ENCODE measurements at regions not wholly inside any gene's neighbourhood (a gene's known extent, or its start where the extent isn't known, plus 50 kb on each side); places are given as distances from the start of the nearest gene placed in this dataset.
"Not testable (repeated sequence)": the region's sequence is repeated elsewhere in the genome, so short reads cannot be mapped to it uniquely, and the experiment has no call there.

DNA sequence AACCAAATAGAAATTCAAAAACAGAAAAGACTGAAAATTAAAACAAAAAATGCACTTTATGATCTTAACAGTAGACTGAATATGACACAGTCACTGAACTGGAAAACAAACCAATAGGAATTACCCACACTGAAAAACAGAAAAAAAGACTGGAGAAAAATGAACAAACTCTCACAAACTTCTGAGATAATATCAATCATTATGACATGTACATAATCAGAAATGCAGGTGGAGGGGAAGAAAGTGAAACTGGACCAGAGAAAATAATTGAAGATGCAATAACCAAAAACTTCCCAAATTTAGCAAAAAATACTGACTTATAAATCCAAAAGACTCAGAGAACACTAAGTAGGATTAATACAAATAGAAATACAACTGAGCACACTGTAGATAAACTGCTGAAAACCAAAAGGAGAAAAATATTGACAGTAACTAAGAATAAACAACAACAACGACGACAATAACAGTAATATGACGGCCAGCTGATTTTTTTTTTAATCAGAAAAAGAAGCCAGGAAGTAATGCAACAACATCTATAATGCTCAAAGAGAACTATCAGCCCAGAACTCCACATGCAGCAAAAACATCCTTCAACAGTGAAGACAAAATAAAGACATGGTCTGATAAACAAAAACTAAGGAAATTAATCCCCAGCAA lies 108.1 kb downstream of the ZFAND4 start:
- DNase-seq (ENCODE audit: low spot score): no peak

DNA sequence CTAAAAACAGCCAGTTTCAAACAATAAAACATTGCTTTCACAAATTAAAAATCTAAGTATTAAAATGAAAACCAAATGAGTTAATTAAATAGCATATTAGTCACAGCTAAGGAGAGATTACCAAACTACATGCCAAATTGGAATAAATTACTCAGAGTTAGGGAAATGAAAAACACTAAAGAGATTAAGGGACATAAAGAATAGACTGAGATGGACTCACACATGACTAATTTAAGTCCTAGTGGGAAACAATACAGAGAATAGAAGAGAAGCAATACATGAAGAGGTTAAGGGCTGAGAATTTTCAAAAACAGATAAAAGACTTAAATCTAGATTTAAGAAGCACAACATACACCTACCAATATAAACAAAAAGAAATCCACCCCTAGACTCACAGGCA lies 110.6 kb downstream of the ZFAND4 start:
- peak; percentile 4 for DNase-seq (ENCODE audit: low spot score)

DNA sequence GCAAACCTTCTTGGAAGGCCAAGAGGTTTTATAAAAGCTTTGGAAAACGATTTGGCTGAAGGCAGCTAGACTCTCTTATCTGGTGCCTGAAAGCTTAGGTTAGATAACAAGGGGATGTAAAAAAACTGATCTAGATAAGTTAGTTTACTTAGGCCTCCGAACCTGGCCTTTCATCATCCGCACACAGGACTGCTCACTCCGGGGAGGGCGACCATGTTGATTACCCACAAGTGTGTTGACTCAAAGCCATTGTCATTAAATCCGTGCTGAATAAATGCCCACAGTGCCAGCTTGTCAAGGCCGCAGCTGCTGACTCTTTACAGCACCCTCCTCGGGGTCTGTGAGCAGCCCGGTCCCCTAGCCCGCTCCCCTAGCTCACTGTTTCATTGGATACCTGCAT lies 112.3 kb downstream of the ZFAND4 start:
- DNase-seq (ENCODE audit: low spot score): no peak

DNA sequence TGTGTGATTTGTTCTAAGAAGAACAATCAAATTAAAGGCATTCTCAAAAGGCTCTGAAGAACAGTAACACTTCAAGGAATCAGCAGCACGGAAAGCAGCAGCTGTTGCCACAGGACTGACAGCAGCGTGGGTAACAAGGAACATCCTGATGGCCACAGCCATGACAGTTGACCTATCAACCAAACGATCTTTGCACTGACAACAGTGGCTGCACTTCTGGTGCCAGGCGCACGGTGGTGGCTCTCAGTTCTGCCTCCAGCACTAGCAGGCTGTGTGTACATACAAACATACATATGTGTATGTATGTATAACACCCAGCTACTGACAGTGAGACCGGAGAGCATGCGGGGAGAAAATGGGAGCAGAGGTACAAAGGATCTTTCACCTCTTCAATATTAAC lies 114.1 kb downstream of the ZFAND4 start:
- no peak for DNase-seq (ENCODE audit: low spot score)

DNA sequence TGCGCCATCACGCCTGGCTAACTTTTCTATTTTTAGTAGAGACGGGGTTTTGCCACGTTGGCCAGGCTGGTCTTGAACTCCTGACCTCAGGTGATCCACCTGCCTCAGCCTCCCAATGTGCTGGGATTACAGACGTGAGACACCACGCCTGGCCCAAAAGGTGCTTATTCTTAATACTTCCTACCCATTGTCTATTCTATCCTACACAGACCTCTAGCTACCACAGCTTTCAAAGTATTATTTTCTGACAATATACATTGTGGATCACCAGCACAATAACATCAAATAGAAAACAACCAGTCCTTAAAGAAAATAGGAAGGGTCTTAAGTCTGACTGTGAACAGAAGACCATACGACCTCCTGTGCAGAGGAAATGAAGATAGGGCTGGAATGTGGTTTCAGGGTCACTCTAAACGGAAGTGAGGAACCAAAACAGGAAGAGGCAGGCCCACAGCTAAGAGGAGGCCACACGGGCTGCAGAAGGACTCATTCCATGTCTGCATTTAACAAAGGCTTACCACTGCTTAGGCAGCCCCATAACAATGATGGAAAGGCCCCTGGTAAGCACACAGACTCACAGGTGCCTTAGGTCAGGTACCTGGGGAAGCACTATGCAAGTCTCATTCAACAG lies 115.2 kb downstream of the ZFAND4 start:
- DNase-seq (ENCODE audit: low spot score): no peak

DNA sequence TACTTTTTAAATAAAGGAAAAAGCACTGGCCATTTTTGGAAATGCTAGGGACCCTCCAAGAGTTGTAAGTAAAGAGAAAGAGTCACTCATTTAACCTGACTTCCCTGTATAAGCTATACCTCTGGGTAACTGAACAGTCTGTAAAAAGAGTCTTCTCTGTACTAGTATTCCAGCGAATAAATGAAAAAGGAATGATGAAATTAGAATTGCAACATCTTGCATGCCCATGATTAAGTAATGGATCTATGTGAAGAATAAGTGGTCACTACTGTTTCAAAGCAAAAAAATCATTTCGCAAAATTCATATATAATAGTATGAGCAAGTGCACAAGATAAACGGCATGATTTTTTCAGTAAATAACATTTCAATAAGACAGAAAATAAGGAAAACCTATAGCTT lies 116.8 kb downstream of the ZFAND4 start:
- DNase-seq (ENCODE audit: low spot score): no peak

DNA sequence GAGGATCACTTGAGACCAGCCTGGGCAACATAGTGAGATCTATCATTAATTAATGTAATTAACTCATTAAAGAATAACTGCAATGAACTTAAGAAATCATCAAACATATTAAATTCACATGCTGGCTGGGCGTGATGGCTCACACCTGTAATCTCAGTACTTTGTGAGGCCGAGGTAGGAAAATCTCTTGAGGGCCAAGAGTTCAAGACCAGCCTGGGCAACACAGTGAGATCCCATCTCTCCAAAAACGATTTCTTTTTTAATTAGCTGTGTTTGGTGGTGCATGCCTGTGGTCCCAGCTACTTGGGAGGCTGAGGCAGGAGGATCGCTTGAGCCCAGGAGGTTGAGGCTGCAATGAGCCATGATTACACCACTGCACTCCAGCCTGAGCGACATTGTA lies 117.2 kb downstream of the ZFAND4 start:
- not testable (repeated sequence) for DNase-seq (ENCODE audit: low spot score)

DNA sequence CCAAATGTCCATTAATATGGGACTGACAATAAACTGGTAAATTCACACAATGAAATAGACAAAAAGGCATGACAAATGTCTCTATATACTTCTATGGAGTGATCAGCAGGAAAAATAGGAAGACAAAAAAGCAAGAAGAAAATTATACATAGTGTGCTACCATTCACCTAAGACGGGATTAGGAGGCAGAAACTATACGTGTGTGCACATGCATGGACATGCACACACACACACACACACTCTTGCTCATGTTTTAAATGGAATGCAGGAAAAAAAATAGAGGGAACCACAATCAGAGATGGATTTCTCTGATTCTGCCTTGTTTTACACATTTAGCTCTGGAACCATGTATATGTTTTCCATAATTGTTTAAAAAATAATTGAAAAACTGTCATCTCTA lies 119.0 kb downstream of the ZFAND4 start:
- DNase-seq (ENCODE audit: low spot score): no peak

DNA sequence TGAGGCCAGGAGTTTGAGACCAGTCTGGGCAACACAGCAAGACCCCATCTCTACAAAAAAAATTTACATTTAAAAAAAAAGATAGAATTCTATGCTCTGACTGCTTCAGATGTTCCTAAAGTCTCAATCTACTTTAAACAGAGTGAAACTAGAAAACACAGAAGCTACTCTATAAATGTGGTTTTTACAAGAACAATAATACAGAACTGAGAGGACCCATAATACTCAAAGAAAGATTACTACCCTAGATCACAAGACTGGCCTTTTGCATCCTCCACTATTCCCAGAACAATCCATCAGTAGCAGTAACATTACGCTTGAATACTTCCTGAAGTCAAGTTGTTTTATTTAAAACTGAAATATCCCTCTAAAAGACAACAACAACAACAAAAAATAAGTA lies 119.4 kb downstream of the ZFAND4 start:
- no peak for DNase-seq (ENCODE audit: low spot score)

DNA sequence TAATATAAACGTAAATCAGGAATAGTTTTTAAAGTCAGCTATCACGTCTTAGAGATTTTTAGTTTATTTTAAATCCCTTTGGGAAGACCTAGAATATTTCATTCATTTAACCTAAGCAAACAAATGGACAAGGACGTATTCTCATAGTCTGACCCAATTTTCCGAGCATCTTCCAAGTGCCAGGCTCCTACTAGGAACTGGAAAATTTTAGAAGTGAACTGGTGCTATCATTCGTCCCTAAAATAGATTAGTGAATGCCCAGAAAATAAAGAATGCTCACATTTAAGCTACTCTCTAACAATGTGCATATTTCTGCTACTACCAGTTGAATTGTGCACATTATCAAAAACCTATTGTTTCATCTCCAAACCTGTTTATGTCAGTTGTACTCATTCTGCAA lies 120.1 kb downstream of the ZFAND4 start:
- DNase-seq (ENCODE audit: low spot score): no peak

DNA sequence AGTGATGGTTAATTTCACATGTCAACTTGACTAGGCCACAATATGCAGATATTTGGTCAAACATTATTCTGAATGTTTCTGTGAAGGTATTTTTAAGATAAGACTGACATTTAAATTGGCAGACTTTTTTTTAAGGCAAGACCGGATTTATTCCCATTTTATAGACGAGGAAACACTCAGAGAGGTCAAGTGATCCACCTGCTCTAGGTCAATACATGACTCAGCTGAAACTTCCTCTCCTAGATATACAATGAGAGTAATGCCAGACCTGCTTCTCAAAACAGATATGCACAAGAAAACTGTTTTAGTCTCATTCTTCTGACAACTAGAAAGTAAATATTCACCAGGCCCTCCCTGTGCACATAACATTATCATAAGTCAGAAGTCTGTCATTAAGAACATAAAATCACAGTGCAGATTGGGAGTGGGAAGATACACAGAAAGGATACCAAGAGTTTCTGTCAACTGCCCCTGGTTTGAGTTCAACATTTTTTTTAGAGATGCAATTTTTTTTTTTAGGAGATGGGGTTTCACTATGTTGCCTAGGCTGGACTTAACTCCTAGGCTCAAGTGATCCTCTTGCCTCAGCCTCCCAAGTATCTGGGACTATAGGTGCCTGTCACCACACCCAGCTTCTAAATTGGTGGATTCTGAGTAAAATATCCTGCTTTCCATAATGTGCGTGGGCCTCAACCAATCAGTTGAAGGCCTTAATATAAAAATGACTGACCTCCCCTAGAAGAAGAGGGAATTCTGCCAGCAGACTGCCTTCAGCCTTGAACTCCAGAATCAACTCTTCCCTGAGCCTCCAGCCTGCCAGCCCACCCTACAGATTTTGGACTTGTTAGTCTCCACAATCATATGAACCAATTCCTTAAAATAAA lies 121.4 kb downstream of the ZFAND4 start:
- no peak for DNase-seq (ENCODE audit: low spot score)

DNA sequence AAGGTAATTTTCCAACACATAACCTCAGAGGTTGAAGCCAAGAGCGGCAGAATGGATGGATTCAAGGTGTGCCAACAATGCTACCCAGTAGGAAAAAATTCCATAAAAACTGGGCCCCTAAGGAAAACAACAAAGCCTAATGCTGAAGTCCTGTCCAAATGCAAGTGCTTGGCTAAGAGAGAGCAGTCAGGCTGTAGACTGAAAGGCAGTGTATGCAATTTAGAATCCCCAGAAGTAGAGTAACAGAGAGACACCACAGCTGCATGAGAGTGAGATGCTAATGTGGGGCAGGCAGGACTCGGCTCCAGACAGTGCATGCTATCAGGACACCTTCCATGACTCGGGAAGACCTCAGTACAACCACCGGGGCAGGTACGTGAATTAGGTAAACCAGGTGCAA lies 124.5 kb downstream of the ZFAND4 start:
- DNase-seq (ENCODE audit: low spot score): no peak

DNA sequence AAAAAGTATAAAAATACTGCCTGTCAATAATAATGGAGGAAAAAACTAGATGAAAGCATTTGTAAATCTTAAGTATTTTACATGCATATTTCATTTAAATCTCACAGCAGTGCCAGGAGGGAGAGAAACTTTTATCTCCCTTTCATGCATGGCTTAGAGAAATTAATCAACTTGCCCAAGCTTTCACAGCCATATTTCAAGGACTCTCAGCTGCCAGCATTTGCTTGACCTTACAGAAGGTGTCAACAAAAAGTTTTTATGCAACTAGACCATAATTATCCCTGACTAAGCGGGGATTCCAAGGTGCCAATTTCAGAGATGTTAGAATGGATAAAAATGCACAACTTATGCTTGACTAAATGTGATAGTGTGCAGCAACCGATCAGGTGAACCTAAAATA lies 125.4 kb downstream of the ZFAND4 start:
- no peak for DNase-seq (ENCODE audit: low spot score)

DNA sequence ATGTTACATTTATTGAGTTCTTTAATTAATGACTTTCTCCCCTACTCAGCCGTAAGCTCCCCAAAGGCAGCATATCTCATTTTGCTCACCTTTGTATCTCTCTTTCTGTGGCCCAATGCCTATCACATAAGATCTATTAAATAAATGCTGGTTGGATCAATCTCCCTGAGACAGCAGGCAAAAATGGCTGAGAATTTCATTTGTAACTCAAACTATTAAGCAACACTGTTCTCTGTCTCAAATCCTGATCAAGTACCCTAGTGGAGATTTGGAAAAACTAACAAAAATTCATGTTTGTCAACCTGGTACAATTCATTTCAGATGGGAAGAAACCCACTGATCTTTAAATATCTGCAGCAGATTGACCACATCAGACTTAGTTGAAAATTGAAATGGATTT lies 127.4 kb downstream of the ZFAND4 start:
- no peak for DNase-seq (ENCODE audit: low spot score)

DNA sequence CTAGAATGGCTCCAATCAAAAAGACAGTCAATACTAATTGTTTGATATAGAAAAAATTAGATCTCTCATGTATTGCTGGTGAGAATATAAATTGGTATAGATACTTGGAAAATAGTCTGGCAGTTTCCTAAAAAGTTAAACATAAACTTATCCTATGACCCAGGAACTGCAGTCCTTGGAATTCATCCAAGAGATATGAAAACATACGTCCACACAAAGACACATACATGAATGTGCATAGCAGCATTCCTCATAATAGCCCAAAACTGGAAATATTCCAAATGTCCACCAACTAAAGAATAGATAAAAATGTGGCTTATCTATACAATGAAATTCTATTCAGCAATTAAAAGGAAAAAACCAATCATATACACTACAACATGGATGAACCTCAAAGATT lies 128.4 kb downstream of the ZFAND4 start:
- DNase-seq (ENCODE audit: low spot score): no peak

DNA sequence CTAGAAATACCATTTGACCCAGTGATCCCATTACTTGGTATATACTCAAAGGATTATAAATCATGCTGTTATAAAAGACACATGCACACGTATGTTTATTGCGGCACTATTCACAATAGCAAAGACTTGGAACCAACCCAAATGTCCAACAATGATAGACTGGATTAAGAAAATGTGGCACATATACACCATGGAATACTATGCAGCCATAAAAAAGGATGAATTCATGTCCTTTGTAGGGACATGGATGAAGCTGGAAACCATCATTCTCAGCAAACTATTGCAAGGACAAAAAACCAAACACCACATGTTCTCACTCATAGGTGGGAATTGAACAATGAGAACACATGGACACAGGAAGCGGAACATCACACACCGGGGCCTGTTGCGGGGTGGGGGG lies 131.5 kb downstream of the ZFAND4 start:
- not testable (repeated sequence) for DNase-seq (ENCODE audit: low spot score)

DNA sequence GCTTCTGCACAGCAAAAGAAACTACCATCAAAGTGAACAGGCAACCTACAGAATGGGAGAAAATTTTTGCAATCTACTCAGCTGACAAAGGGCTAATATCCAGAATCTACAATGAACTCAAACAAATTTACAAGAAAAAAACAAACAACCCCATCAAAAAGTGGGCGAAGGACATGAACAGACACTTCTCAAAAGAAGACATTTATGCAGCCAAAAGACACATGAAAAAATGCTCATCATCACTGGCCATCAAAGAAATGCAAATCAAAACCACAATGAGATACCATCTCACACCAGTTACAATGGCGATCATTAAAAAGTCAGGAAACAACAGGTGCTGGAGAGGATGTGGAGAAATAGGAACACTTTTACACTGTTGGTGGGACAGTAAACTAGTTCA lies 132.0 kb downstream of the ZFAND4 start:
- DNase-seq (ENCODE audit: low spot score): not testable (repeated sequence)

DNA sequence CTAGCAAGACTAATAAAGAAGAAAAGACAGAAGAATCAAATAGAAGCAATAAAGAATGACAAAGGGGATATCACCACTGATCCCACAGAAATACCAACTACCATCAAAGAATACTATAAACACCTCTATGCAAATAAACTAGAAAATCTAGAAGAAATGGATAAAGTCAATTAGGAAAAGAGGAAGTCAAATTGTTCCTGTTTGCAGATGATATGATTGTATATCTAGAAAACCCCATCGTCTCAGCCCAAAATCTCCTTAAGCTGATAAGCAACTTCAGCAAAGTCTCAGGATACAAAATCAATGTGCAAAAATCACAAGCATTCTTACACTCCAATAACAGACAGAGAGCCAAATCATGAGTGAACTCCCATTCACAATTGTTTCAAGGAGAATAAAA lies 133.0 kb downstream of the ZFAND4 start:
- not testable (repeated sequence) for DNase-seq (ENCODE audit: low spot score)

DNA sequence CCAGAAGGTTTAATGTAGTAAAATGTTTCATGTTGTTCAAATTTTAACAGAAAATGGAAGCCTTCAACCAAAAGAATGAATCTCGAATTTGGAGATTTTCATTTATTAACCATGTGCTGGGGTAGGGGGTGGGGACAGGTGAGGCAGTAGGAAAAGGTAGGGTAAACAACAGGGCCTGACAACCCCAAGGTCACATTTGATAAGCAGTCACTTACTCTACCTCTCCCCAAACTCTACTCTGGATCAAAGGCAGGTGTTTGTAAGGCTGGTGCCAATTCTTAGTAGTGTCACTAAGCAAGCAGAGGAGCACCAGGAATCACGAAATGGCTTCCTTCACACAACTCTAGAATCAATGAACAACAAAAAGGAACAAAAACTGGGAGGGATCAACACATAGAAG lies 138.0 kb downstream of the ZFAND4 start:
- no peak for DNase-seq (ENCODE audit: low spot score)

DNA sequence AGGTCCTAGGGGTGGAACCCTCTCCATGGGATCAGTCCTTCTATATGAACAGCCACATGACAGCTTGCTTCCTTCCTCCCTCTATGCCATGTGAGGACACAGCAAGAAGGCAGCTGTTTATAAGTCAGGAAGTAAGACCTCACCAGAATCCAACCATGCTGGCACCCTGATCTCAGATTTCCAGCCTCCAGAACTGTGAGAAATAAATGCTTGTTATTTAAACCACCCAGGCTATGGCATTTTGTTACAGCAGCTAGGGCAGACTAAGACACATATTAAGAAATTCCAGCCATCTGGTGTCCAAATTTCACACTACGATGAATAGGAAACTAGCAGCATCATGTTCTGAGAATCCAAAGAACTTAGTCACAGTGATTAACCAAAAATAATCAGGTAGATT lies 140.1 kb downstream of the ZFAND4 start:
- no peak for DNase-seq (ENCODE audit: low spot score)

DNA sequence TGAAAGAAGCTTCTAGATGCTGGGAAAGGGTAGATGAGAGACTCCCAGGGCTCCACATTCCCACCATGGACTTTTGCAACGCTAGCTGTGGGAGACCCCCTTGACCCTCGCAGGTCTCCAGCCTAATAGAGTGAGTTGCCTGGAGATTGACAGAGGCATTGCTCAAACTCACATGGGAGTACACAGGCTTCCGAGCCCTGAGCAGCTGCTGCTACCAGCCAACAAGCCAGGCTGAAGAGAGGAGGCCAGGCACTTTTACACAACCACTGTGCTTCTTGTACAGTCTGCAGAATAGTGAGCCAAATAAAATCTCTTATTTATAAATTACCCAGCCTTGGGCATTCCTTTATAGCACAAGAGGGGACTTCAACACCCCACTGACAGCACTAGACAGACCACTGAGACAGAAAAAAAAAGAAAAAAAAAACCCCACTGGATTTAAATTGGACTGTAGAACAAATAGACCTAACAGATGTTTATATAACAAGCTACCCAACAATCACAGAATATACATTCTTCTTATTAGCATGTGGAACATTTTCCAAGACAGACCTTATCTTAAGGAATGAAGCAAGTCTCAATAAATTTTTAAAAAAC lies 146.2 kb downstream of the ZFAND4 start:
- DNase-seq (ENCODE audit: low spot score): no peak

DNA sequence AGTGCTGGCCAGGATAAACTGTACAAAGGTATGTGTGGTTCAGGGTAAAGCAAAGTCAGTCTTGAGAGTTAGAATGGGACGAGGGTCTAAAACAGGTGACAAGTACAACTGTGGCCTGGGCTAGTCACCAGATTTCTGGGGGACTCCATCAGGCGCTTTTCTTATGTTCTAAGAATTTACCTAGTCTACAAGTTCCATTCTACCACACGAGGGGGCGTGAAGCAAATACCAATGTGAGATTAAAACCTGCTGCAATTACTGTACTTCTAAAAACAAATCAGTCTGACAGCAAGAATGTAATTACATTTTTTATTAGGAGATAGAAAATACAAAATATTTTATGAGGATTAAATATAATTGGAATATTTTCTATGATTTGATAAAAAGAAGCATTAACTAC lies 146.5 kb downstream of the ALOX5 start:
- no peak for DNase-seq (ENCODE audit: low spot score)

DNA sequence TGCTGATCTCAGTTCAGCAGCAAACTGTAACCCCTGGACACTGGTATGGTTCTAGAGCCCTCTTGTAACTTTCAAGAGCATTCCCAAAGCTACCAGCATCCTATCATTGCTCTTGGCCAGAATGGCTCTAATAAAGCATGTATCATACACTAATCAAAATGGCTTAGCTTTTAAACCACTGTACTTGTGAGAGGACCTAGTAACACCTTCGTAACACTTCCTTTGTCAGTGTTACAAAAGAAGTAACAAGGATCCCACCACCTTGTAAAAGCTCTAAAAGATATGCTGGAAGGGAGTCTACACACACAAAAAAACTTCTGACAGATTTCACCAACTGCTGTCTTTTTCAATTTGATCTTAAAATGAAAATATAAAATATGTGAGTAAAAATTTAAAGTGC lies 144.7 kb downstream of the ALOX5 start:
- no peak for DNase-seq (ENCODE audit: low spot score)

Measured in AG08395 (cell line).